Neural progenitor cell (in vitro differentiated cells): ENCODE measurements at regions not wholly inside any gene's neighbourhood (a gene's known extent, or its start where the extent isn't known, plus 50 kb on each side); places are given as distances from the start of the nearest gene placed in this dataset.
A peak's percentile ranks its signal among the peaks of the same experiment; 100 is the strongest.
"Not testable (repeated sequence)": the region's sequence is repeated elsewhere in the genome, so short reads cannot be mapped to it uniquely, and the experiment has no call there.

Source experiments
- DNase-seq: peaks from one replicate; pipeline ENCODE4 v3.0.0-alpha.2; 2016; ENCODE audit warnings: low spot score
- H2AFZ ChIP-seq: fragments of 200-600 bp; sonication (generic); replicated peaks from 2 replicates; pipeline ENCODE4 v1.6.1; 2016; ENCODE audit warnings: antibody characterized with exemption
- H3F3A ChIP-seq: fragments of 200-600 bp; sonication (generic); 2 replicates; pipeline ENCODE4 v1.6.1; 2016; ENCODE audit warnings: antibody characterized with exemption, low read depth
- H3K27ac ChIP-seq: fragments of 200-600 bp; sonication (generic); 2 replicates; pipeline ENCODE4 v1.5.1; 2016; ENCODE audit warnings: mild to moderate bottlenecking
- H3K27me3 ChIP-seq: fragments of 200-600 bp; sonication (generic); 2 replicates; pipeline ENCODE4 v1.6.1; 2016; ENCODE audit warnings: mild to moderate bottlenecking, moderate library complexity
- H3K36me3 ChIP-seq: fragments of 200-600 bp; sonication (generic); 2 replicates; pipeline ENCODE4 v1.5.1; 2016
- H3K4me1 ChIP-seq: fragments of 200-600 bp; sonication (generic); 2 replicates; pipeline ENCODE4 v1.6.1; 2016; ENCODE audit warnings: mixed run types
- H3K4me2 ChIP-seq: fragments of 200-600 bp; sonication (generic); 2 replicates; pipeline ENCODE4 v1.6.1; 2016
- H3K4me3 ChIP-seq: fragments of 200-600 bp; sonication (generic); 2 replicates; pipeline ENCODE4 v1.5.1; 2016
- H3K79me2 ChIP-seq: fragments of 200-600 bp; sonication (generic); 2 replicates; pipeline ENCODE4 v1.6.1; 2016; ENCODE audit warnings: low read depth
- H3K9ac ChIP-seq: fragments of 200-600 bp; sonication (generic); 2 replicates; pipeline ENCODE4 v1.6.1; 2016
- H3K9me3 ChIP-seq: fragments of 200-600 bp; sonication (generic); 2 replicates; pipeline ENCODE4 v1.5.1; 2016; ENCODE audit warnings: low read depth
- H4K20me1 ChIP-seq: fragments of 200-600 bp; sonication (generic); 2 replicates; pipeline ENCODE4 v1.6.1; 2016; ENCODE audit warnings: low read depth
- H3K27ac Mint-ChIP-seq: 3 replicates; pipeline ENCODE4 v1.8.0; 2021; ENCODE audit warnings: mixed read lengths
- H3K27me3 Mint-ChIP-seq: 2 replicates; pipeline ENCODE4 v1.8.0; 2022; ENCODE audit warnings: low read depth, mild to moderate bottlenecking, inconsistent platforms, moderate library complexity, mixed read lengths; ENCODE audit not compliant: insufficient read depth
- H3K36me3 Mint-ChIP-seq: 3 replicates; pipeline ENCODE4 v1.8.0; 2021; ENCODE audit warnings: mixed read lengths
- H3K4me1 Mint-ChIP-seq: 3 replicates; pipeline ENCODE4 v1.8.0; 2021; ENCODE audit warnings: mixed read lengths
- H3K4me3 Mint-ChIP-seq: 3 replicates; pipeline ENCODE4 v1.8.0; 2021; ENCODE audit warnings: mild to moderate bottlenecking, moderate library complexity, mixed read lengths
- H3K9me3 Mint-ChIP-seq: 3 replicates; pipeline ENCODE4 v1.8.0; 2020; ENCODE audit warnings: mixed read lengths
- CTCF ChIP-seq: fragments of 200-600 bp; sonication (generic); IDR thresholded peaks from 2 replicates; pipeline ENCODE4 v1.5.1; 2017; ENCODE audit warnings: antibody characterized with exemption, mild to moderate bottlenecking
- EZH2 ChIP-seq: fragments of 200-600 bp; sonication (generic); IDR thresholded peaks from 2 replicates; pipeline ENCODE4 v1.6.1; 2017; ENCODE audit warnings: antibody characterized with exemption, mild to moderate bottlenecking, moderate library complexity
- EZH2phosphoT487 ChIP-seq: fragments of 200-600 bp; sonication (generic); IDR thresholded peaks from 2 replicates; pipeline ENCODE4 v1.6.1; 2017; ENCODE audit warnings: antibody characterized with exemption

- H3K27ac ChIP-seq: no peak overlapping the region
- no peak overlapping the region for H3K9ac ChIP-seq
- no peak for TF ChIP-seq CTCF
- no peak for TF ChIP-seq EZH2
- TF ChIP-seq EZH2phosphoT487: no peak
- H3K36me3 ChIP-seq: no peaks in the 10 kb centered on the region
- Mint-ChIP-seq H3K4me1 (no peaks in the 10 kb centered on the region), H3K27me3 (no peaks in the 10 kb centered on the region), H3K4me3 (no peak overlapping the region), H3K27ac (no peak overlapping the region), H3K9me3 (no peaks in the 10 kb centered on the region), H3K36me3 (peaks cover 5% of the 10 kb centered on the region)
- H3K9me3 ChIP-seq: no peaks in the 10 kb centered on the region
- no peak overlapping the region for H3K4me2 ChIP-seq
- no peaks in the 10 kb centered on the region for H3K79me2 ChIP-seq
- H3K27me3 ChIP-seq: no peaks in the 10 kb centered on the region
- no peak overlapping the region for H3K4me3 ChIP-seq
- DNase-seq: no peak
- H4K20me1 ChIP-seq: no peaks in the 10 kb centered on the region
- no peak overlapping the region for H2AFZ ChIP-seq
- no peaks in the 10 kb centered on the region for H3F3A ChIP-seq
- H3K4me1 ChIP-seq: no peaks in the 10 kb centered on the region
Measured at GRCh38 chr17:64749306-64749705, 87.2 kb upstream of the SMURF2 start.

- Histone ChIP-seq H3K4me3 (no peak overlapping the region), H3K9ac (no peak overlapping the region), H3K27ac (no peak overlapping the region), H3F3A (no peaks in the 10 kb centered on the region), H3K79me2 (no peaks in the 10 kb centered on the region), H3K27me3 (no peaks in the 10 kb centered on the region), H3K36me3 (no peaks in the 10 kb centered on the region), H3K4me1 (no peaks in the 10 kb centered on the region), H3K4me2 (no peak overlapping the region), H4K20me1 (no peaks in the 10 kb centered on the region), H3K9me3 (no peaks in the 10 kb centered on the region), H2AFZ (no peak overlapping the region)
- Mint-ChIP-seq H3K36me3 (peaks cover 5% of the 10 kb centered on the region), H3K27ac (no peak overlapping the region), H3K27me3 (no peaks in the 10 kb centered on the region), H3K4me1 (no peaks in the 10 kb centered on the region), H3K4me3 (no peak overlapping the region), H3K9me3 (no peaks in the 10 kb centered on the region)
- no peak for DNase-seq
- no peak for TF ChIP-seq EZH2phosphoT487
- TF ChIP-seq EZH2: no peak
- TF ChIP-seq CTCF: no peak
Measured at GRCh38 chr17:64747938-64748540, 85.9 kb upstream of the SMURF2 start.

DNA sequence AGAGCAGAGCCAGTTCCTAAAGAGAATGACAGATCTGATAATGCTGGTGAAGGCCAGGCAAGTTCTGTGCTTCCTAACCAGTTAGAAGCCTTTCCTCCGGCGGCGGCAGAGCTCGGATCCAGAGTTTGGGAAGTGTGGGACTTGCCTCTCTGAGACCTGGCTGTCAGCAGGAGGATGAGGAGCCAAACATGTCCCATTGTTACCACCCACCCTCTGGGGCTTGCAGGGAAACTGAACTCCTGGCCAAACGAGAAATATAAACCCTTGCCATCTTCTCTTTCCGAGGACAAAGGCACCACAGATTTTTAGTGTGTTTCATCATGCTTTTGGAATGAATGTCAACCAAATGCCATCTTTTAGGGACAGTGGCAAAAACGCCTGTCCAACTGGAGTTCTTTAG, 80.2 kb upstream of the SMURF2 start:
- H3K27me3 ChIP-seq: no peaks in the 10 kb centered on the region
- no peaks in the 10 kb centered on the region for H3K9me3 ChIP-seq
- no peak overlapping the region for H2AFZ ChIP-seq
- peaks cover 16% of the 10 kb centered on the region for H3K4me1 Mint-ChIP-seq
- peak overlapping the region; percentile 10 for H3K27ac Mint-ChIP-seq
- H3K27ac ChIP-seq: no peak overlapping the region
- H3K4me2 ChIP-seq: no peak overlapping the region
- no peaks in the 10 kb centered on the region for H4K20me1 ChIP-seq
- peaks cover 3% of the 10 kb centered on the region for H3K4me1 ChIP-seq
- H3K79me2 ChIP-seq: no peaks in the 10 kb centered on the region
- H3F3A ChIP-seq: no peaks in the 10 kb centered on the region
- H3K36me3 ChIP-seq: no peaks in the 10 kb centered on the region
- no peaks in the 10 kb centered on the region for H3K36me3 Mint-ChIP-seq
- DNase-seq: no peak
- no peak overlapping the region for H3K4me3 Mint-ChIP-seq
- no peak for TF ChIP-seq EZH2phosphoT487
- no peak for TF ChIP-seq CTCF
- TF ChIP-seq EZH2: no peak
- H3K9me3 Mint-ChIP-seq: no peaks in the 10 kb centered on the region
- no peak overlapping the region for H3K9ac ChIP-seq
- no peak overlapping the region for H3K4me3 ChIP-seq
- no peaks in the 10 kb centered on the region for H3K27me3 Mint-ChIP-seq

GRCh38 chr17:64741916-64742315, 79.8 kb upstream of the SMURF2 start:
- not testable (repeated sequence) for H3K4me3 Mint-ChIP-seq, H3K4me1 ChIP-seq, H3K9me3 ChIP-seq, H2AFZ ChIP-seq, H3K9ac ChIP-seq, H3K79me2 ChIP-seq, H3K9me3 Mint-ChIP-seq, H3K36me3 ChIP-seq, H3K36me3 Mint-ChIP-seq, H3K4me3 ChIP-seq, H3K27ac ChIP-seq, H4K20me1 ChIP-seq, H3K4me2 ChIP-seq, H3F3A ChIP-seq, H3K27me3 Mint-ChIP-seq, DNase-seq, H3K27me3 ChIP-seq
- Mint-ChIP-seq H3K27ac (peak overlapping the region; percentile 10), H3K4me1 (peaks cover 16% of the 10 kb centered on the region)
